B cell (primary cell): ENCODE measurements at regions not wholly inside any gene's neighbourhood (a gene's known extent, or its start where the extent isn't known, plus 50 kb on each side); places are given as distances from the start of the nearest gene placed in this dataset.

Source experiments
- ATAC-seq: fragments of 200-7000 bp; cut with Tn5 transposase; one replicate; pipeline ENCODE4 v1.10.0; 2021; ENCODE audit warnings: low read depth, mild to moderate bottlenecking, moderate number of reproducible peaks, moderate library complexity
- CTCF ChIA-PET: fragments of 350-600 bp; sonication (Branson Sonifier 250); formaldehyde crosslinking; loops from one replicate; lab custom pipeline; 2021; ENCODE audit warnings: antibody characterized with exemption, inconsistent platforms; lab: Charles Lee
- POLR2A ChIA-PET: fragments of 350-600 bp; sonication (Branson Sonifier 250); formaldehyde crosslinking; loops from one replicate; lab custom pipeline; 2021; ENCODE audit warnings: antibody characterized with exemption; lab: Charles Lee
- DNase-seq: peaks from one replicate; pipeline ENCODE4 v3.0.0; 2013
- H2AFZ ChIP-seq: 2 replicates; pipeline ENCODE4 v1.6.1; 2012; ENCODE audit warnings: mild to moderate bottlenecking, low read depth, low read length; ENCODE audit not compliant: insufficient read depth, poor library complexity, severe bottlenecking
- H3K27ac ChIP-seq, 2 donors: 1 replicate in 1 of 2; 2 replicates in 1 of 2; pipeline ENCODE4 v1.5.1; 2012 to 2013; ENCODE audit warnings: low read length in 2 of 2, mild to moderate bottlenecking in 2 of 2, moderate library complexity in 1 of 2
- H3K27me3 ChIP-seq, 4 experiments: fragments of 200-600 bp in 1 of 4; sonication (generic) in 1 of 4; replicated peaks in 1 of 4; 1 replicate in 2 of 4; 2 replicates in 2 of 4; pipeline versions ENCODE4 v1.6.1 to v1.7.0; 2013 to 2016; ENCODE audit warnings: low read length in 3 of 4, mild to moderate bottlenecking in 2 of 4, mixed read lengths in 1 of 4, moderate library complexity in 1 of 4; ENCODE audit not compliant: insufficient read depth in 4 of 4, control insufficient read depth in 3 of 4; ENCODE audit errors: control extremely low read depth in 1 of 4
- H3K36me3 ChIP-seq, 2 experiments: replicated peaks in 1 of 2; 1 replicate in 1 of 2; 2 replicates in 1 of 2; pipeline versions ENCODE4 v1.6.1 to v1.7.1; 2013; ENCODE audit warnings: low read length in 1 of 2; ENCODE audit not compliant: insufficient read depth in 2 of 2, control insufficient read depth in 1 of 2; ENCODE audit errors: control extremely low read depth in 1 of 2, extremely low read depth in 1 of 2
- H3K4me1 ChIP-seq, 2 donors: fragments of 200-600 bp in 1 of 2; sonication (generic) in 1 of 2; 1 replicate in 1 of 2; 2 replicates in 1 of 2; pipeline versions ENCODE4 v1.5.1 to v1.6.1; 2013 to 2017; ENCODE audit warnings: low read length in 2 of 2; ENCODE audit not compliant: control insufficient read depth in 2 of 2, insufficient read depth in 2 of 2
- H3K4me2 ChIP-seq: replicated peaks from 2 replicates; pipeline ENCODE3; 2012; ENCODE audit warnings: mild to moderate bottlenecking, low read depth, low read length; ENCODE audit not compliant: poor library complexity, severe bottlenecking
- H3K4me3 ChIP-seq, 5 experiments: fragments of 200-600 bp in 1 of 5; sonication (generic) in 1 of 5; 1 replicate in 3 of 5; 2 replicates in 2 of 5; pipeline versions ENCODE4 v1.5.1 to v1.7.0; 2011 to 2016; ENCODE audit warnings: low read length in 4 of 5, mild to moderate bottlenecking in 4 of 5, low read depth in 2 of 5, control low read depth in 1 of 5, moderate library complexity in 1 of 5; ENCODE audit not compliant: insufficient read depth in 1 of 5; ENCODE audit errors: control extremely low read depth in 1 of 5, extremely low read depth in 1 of 5
- H3K79me2 ChIP-seq: fragments of 200-600 bp; sonication (generic); one replicate; pipeline ENCODE4 v1.6.0; 2016; ENCODE audit warnings: low read length; ENCODE audit not compliant: control insufficient read depth, insufficient read depth
- H3K9ac ChIP-seq: fragments of 200-600 bp; sonication (generic); 2 replicates; pipeline ENCODE4 v1.6.1; 2017; ENCODE audit warnings: mild to moderate bottlenecking, low read length, moderate library complexity
- H3K9me3 ChIP-seq, 3 donors: one replicate each; pipeline versions ENCODE4 v1.6.1 to v1.7.1; 2013; ENCODE audit warnings: low read length in 2 of 3; ENCODE audit not compliant: control insufficient read depth in 2 of 3, insufficient read depth in 1 of 3; ENCODE audit errors: control extremely low read depth in 1 of 3
- H4K20me1 ChIP-seq: 2 replicates; pipeline ENCODE4 v1.6.0; 2012; ENCODE audit warnings: mild to moderate bottlenecking, low read length; ENCODE audit not compliant: insufficient read depth, control insufficient read depth, poor library complexity, severe bottlenecking
- H3K27ac Mint-ChIP-seq: one replicate; pipeline ENCODE4 v1.8.0; 2021; ENCODE audit warnings: mixed read lengths
- H3K27me3 Mint-ChIP-seq: one replicate; pipeline ENCODE4 v1.8.0; 2021; ENCODE audit warnings: mixed read lengths
- H3K4me1 Mint-ChIP-seq: one replicate; pipeline ENCODE4 v1.8.0; 2021; ENCODE audit warnings: mixed read lengths
- H3K4me3 Mint-ChIP-seq: one replicate; pipeline ENCODE4 v1.8.0; 2021; ENCODE audit warnings: mixed read lengths
- H3K9me3 Mint-ChIP-seq: one replicate; pipeline ENCODE4 v1.8.0; 2022; ENCODE audit warnings: mixed read lengths; ENCODE audit not compliant: insufficient read depth
- CTCF ChIP-seq: fragments of 200-600 bp; IDR thresholded peaks from one replicate; pipeline ENCODE4 v1.8.0; 2022; ENCODE audit warnings: antibody characterized with exemption, mild to moderate bottlenecking
- EZH2 ChIP-seq: IDR thresholded peaks from 2 replicates; pipeline ENCODE4 v1.6.1; 2012; ENCODE audit warnings: borderline replicate concordance, low read depth, mild to moderate bottlenecking, moderate library complexity, low read length; ENCODE audit not compliant: insufficient read depth, poor library complexity, severe bottlenecking
- WGBS: methylation state at CpG from one replicate; pipeline ENCODE4 v1.1.5; 2013; ENCODE audit warnings: missing lambda C conversion rate; ENCODE audit not compliant: insufficient coverage; 5-methylcytosine and 5-hydroxymethylcytosine counted together
- intact Hi-C: fragments of 100-400 bp; cut with micrococcal nuclease; formaldehyde crosslinking; loops from one replicate; pipeline ENCODE4 v1.10.0; 2022

DNA sequence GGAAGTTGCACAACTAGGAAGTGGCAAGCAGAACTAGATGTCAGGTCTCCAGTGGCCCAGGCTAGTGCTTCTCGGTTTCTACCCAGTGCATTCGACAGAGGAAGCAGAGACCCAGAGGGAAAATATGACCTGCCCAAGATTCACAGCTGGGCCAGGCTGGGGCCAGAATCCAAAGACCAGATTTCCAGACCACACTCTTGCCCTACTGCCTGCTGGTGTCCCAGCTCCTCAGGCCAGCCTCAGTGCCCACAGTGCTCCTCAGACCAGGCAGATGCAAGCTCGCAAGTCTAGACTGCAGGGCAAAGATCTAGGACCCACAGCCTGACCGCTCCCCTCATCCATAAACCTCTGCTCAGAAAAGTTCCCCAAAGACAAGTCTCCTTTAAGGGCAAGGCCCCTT, 262.6 kb downstream of the BUD13 start:
- no peak overlapping the region for H3K27ac ChIP-seq
- H3K79me2 ChIP-seq, result no peaks in the 10 kb centered on the region
- no peaks in the 10 kb centered on the region for H3K9me3 Mint-ChIP-seq
- no peak for DNase-seq
- H2AFZ ChIP-seq, result no peak overlapping the region
- no peaks in the 10 kb centered on the region for H3K4me1 Mint-ChIP-seq
- no peak overlapping the region for H3K4me2 ChIP-seq
- no peak overlapping the region for H3K4me3 ChIP-seq
- intact Hi-C loops, result no loop called here
- ATAC-seq, result no peak
- H3K9ac ChIP-seq, result no peak overlapping the region
- H3K27me3 Mint-ChIP-seq, result peaks cover 25% of the 10 kb centered on the region
- H3K36me3 ChIP-seq, result no peaks in the 10 kb centered on the region
- ChIA-PET POLR2A (no interaction called here), CTCF (no interaction called here)
- TF ChIP-seq CTCF (no peak), EZH2 (no peak)
- 69% methylated on average over 4 of the region's 4 CpGs for WGBS
- no peaks in the 10 kb centered on the region for H3K4me1 ChIP-seq
- H4K20me1 ChIP-seq, result no peaks in the 10 kb centered on the region
- H3K27ac Mint-ChIP-seq, result no peak overlapping the region
- H3K9me3 ChIP-seq, result peaks cover 0 to 5% (median 0%) of the 10 kb centered on the region in 3 donors
- H3K4me3 Mint-ChIP-seq, result no peak overlapping the region
- H3K27me3 ChIP-seq, result peaks cover 0 to 11% (median 0%) of the 10 kb centered on the region in 4 experiments

DNA sequence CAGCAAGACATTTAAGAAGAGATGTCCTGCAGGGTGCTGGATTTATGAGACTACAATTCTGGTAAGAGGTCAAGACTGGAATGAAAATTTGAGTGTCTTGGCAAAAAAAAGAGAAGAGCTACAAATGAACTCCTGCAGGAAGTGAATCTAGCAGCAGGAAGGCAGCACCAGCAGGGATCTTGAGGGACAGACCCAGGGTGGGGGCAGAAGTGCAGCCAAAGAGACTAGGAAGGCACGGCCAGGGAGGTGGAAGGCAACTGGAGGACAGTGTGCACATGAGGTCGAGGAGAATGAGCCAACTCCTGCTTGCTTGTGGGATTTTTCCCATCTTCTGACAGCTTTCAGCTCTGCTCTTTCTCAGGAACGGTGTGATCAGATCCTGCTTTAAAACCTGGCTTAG, 263.2 kb downstream of the BUD13 start:
- no peaks in the 10 kb centered on the region for H3K79me2 ChIP-seq
- H3K27ac Mint-ChIP-seq, result no peak overlapping the region
- no peak overlapping the region for H3K4me3 Mint-ChIP-seq
- no peak overlapping the region for H3K27ac ChIP-seq
- ATAC-seq (no peak), DNase-seq (no peak)
- no peaks in the 10 kb centered on the region for H3K36me3 ChIP-seq
- no peak for TF ChIP-seq EZH2
- peaks cover 26% of the 10 kb centered on the region for H3K27me3 Mint-ChIP-seq
- ChIA-PET CTCF (no interaction called here), POLR2A (no interaction called here)
- WGBS, result 67% methylated on average over 3 of the region's 3 CpGs
- no peaks in the 10 kb centered on the region for H3K4me1 ChIP-seq
- H3K27me3 ChIP-seq, result peaks cover 0 to 11% (median 0%) of the 10 kb centered on the region in 4 experiments
- no peaks in the 10 kb centered on the region for H4K20me1 ChIP-seq
- no peaks in the 10 kb centered on the region for H3K9me3 Mint-ChIP-seq
- no peak overlapping the region for H2AFZ ChIP-seq
- H3K9ac ChIP-seq, result no peak overlapping the region
- H3K4me3 ChIP-seq, result no peak overlapping the region
- H3K4me1 Mint-ChIP-seq, result no peaks in the 10 kb centered on the region
- intact Hi-C loops, result no loop called here
- peaks cover 0 to 8% (median 0%) of the 10 kb centered on the region in 3 donors for H3K9me3 ChIP-seq
- H3K4me2 ChIP-seq, result no peak overlapping the region
